Panc1 (cell line): ENCODE measurements at regions not wholly inside any gene's neighbourhood (a gene's known extent, or its start where the extent isn't known, plus 50 kb on each side); places are given as distances from the start of the nearest gene placed in this dataset.

Experiments
- CTCF ChIP-seq: fragments of 450-650 bp; IDR thresholded peaks from 2 replicates; pipeline ENCODE4 v1.5.1; 2017; ENCODE audit warnings: mild to moderate bottlenecking
- POLR2AphosphoS5 ChIP-seq: IDR thresholded peaks from 2 replicates; pipeline ENCODE4 v1.6.1; 2012; ENCODE audit warnings: mild to moderate bottlenecking, low read depth, low read length, moderate library complexity

- TF ChIP-seq CTCF = no peak
- no peak for TF ChIP-seq POLR2AphosphoS5
These were observed 50.3 kb upstream of the STPG2 start for GRCh38 chr4:98193459-98194105.
